GM12878 (cell line): ENCODE measurements at regions not wholly inside any gene's neighbourhood (a gene's known extent, or its start where the extent isn't known, plus 50 kb on each side); places are given as distances from the start of the nearest gene placed in this dataset.

ENCODE experiments used
- ATF3 ChIP-seq: IDR thresholded peaks from 2 replicates; pipeline ENCODE4 v1.6.1; 2011; ENCODE audit warnings: low read depth, mild to moderate bottlenecking, low read length, moderate library complexity, borderline replicate concordance; ENCODE audit errors: extremely low read depth
- BHLHE40 ChIP-seq, 2 experiments: fragments of 450-650 bp in 1 of 2; IDR thresholded peaks; 2 replicates each; pipeline ENCODE4 v1.6.1; 2011 to 2017; ENCODE audit warnings: low read depth in 2 of 2, borderline replicate concordance in 1 of 2, improper control_type of control experiment in 1 of 2, low read length in 1 of 2, mild to moderate bottlenecking in 1 of 2
- CHD1 ChIP-seq: IDR thresholded peaks from 2 replicates; pipeline ENCODE4 v1.6.1; 2012; ENCODE audit warnings: low read depth, low read length, improper control_type of control experiment
- CTCF ChIP-seq, 3 experiments: IDR thresholded peaks in 2 of 3; conservative IDR thresholded peaks in 1 of 3; 2 replicates each; pipeline ENCODE4 v1.5.1; 2011; ENCODE audit warnings: low read depth in 3 of 3, low read length in 3 of 3, mild to moderate bottlenecking in 3 of 3, control low read depth in 2 of 3, moderate library complexity in 2 of 3, inconsistent platforms in 1 of 3, mixed read lengths in 1 of 3; ENCODE audit not compliant: control insufficient read depth in 2 of 3, insufficient read depth in 1 of 3; ENCODE audit errors: extremely low read depth in 1 of 3
- EP300 ChIP-seq, 2 experiments: fragments of 150-350 bp in 1 of 2; IDR thresholded peaks; 2 replicates each; pipeline ENCODE4 v1.6.1; 2011 to 2012; ENCODE audit warnings: low read depth in 2 of 2, low read length in 2 of 2, borderline replicate concordance in 1 of 2, improper control_type of control experiment in 1 of 2, inconsistent platforms in 1 of 2; ENCODE audit not compliant: control insufficient read depth in 1 of 2
- EZH2 ChIP-seq: IDR thresholded peaks from 2 replicates; pipeline ENCODE4 v1.6.1; 2012; ENCODE audit warnings: low read depth, mild to moderate bottlenecking, control low read depth, inconsistent platforms, low read length, borderline replicate concordance; ENCODE audit not compliant: control insufficient read depth
- FOS ChIP-seq: IDR thresholded peaks from 3 replicates; pipeline ENCODE4 v1.6.1; 2011; ENCODE audit warnings: borderline replicate concordance; ENCODE audit not compliant: insufficient read length; ENCODE audit errors: extremely low read depth
- HSF1 ChIP-seq: fragments of 150-350 bp; IDR thresholded peaks from 2 replicates; pipeline ENCODE4 v1.6.1; 2014; ENCODE audit warnings: mild to moderate bottlenecking, low read depth, low read length
- IKZF2 ChIP-seq, 2 experiments: fragments of 450-650 bp; IDR thresholded peaks; 2 replicates each; pipeline ENCODE4 v1.6.1; 2017; ENCODE audit warnings: mild to moderate bottlenecking in 2 of 2, moderate library complexity in 2 of 2
- MTA2 ChIP-seq: fragments of 450-650 bp; IDR thresholded peaks from 2 replicates; pipeline ENCODE4 v1.6.1; 2016; ENCODE audit warnings: low read depth, mild to moderate bottlenecking, moderate library complexity
- MYC ChIP-seq: IDR thresholded peaks from 2 replicates; pipeline ENCODE4 v1.6.1; 2011; ENCODE audit warnings: mild to moderate bottlenecking, low read length, moderate library complexity, inconsistent platforms; ENCODE audit not compliant: insufficient read depth, insufficient replicate concordance, insufficient read length, severe bottlenecking
- NR2C2 ChIP-seq: IDR thresholded peaks from 2 replicates; pipeline ENCODE4 v1.6.1; 2011; ENCODE audit warnings: borderline replicate concordance, low read depth; ENCODE audit not compliant: control insufficient read depth, insufficient read length
- PRDM15 ChIP-seq: fragments of 450-650 bp; formaldehyde crosslinking; IDR thresholded peaks from 2 replicates; pipeline ENCODE4 v1.4.0; 2020; ENCODE audit warnings: mild to moderate bottlenecking, moderate library complexity
- RUNX3 ChIP-seq: IDR thresholded peaks from 2 replicates; pipeline ENCODE4 v1.6.1; 2012; ENCODE audit warnings: low read length, inconsistent platforms
- TCF12 ChIP-seq: IDR thresholded peaks from 2 replicates; pipeline ENCODE4 v1.6.1; 2011; ENCODE audit warnings: low read depth, mild to moderate bottlenecking, low read length
- ZNF217 ChIP-seq: fragments of 450-650 bp; IDR thresholded peaks from 2 replicates; pipeline ENCODE4 v1.6.1; 2017; ENCODE audit warnings: antibody characterized with exemption, mild to moderate bottlenecking

GRCh38 chr3:28081533-28081947 is 159.9 kb upstream of the CMC1 start (continued):
- TF ChIP-seq MTA2 (peak; percentile 84), TCF12 (peak; percentile 42; the same call in 1 of the 2 replicates), IKZF2 (IDR thresholded peaks at IDR 0.05) (peak in 1 of 2 experiments; percentile 53; a peak in 2 of 4 replicates), PRDM15 (no peak), HSF1 (no peak), ATF3 (no peak), BHLHE40 (IDR thresholded peaks at IDR 0.05; ENCODE audit: borderline replicate concordance in 1 of 2, low read depth in 2 of 2, low read length in 1 of 2) (peak in 1 of 2 experiments; percentile 29; a peak in 1 of 4 replicates), CHD1 (no peak), NR2C2 (no peak), FOS (no peak), EP300 (IDR thresholded peaks at IDR 0.05; ENCODE audit: borderline replicate concordance in 1 of 2, control insufficient read depth in 1 of 2, low read depth in 2 of 2, low read length in 2 of 2) (peak in 1 of 2 experiments; percentile 68; a peak in 2 of 4 replicates), RUNX3 (0 out of 2 replicates have a peak, but pooled peaks have one; percentile 15), ZNF217 (0 out of 2 replicates have a peak, but pooled peaks have one; percentile 35), CTCF (IDR thresholded peaks at IDR 0.05 in 2 of 3, conservative IDR thresholded peaks at IDR 0.05 in 1 of 3; ENCODE audit: control insufficient read depth in 2 of 3, extremely low read depth in 1 of 3, insufficient read depth in 1 of 3, low read depth in 3 of 3, low read length in 3 of 3) (no peak), EZH2 (no peak), MYC (no peak)
